WTC11 (cell line): ENCODE measurements at regions not wholly inside any gene's neighbourhood (a gene's known extent, or its start where the extent isn't known, plus 50 kb on each side); places are given as distances from the start of the nearest gene placed in this dataset.

Experiments
- CTCF ChIP-seq: fragments of 200-600 bp; IDR thresholded peaks from 2 replicates; pipeline ENCODE4 v1.8.0; 2022; ENCODE audit warnings: antibody characterized with exemption
- ELF4 ChIP-seq: sonication (generic); formaldehyde crosslinking; IDR thresholded peaks from 2 replicates; pipeline ENCODE4 v1.8.1; 2022; ENCODE audit warnings: low read depth, mild to moderate bottlenecking, moderate library complexity, missing genetic modification reagents
- FOXJ3 ChIP-seq: sonication (generic); formaldehyde crosslinking; IDR thresholded peaks from 2 replicates; pipeline ENCODE4 v1.9.0; 2021; ENCODE audit warnings: missing genetic modification reagents, mild to moderate bottlenecking, borderline replicate concordance
- GABPB1 ChIP-seq: sonication (generic); formaldehyde crosslinking; IDR thresholded peaks from 2 replicates; pipeline ENCODE4 v1.8.1; 2023; ENCODE audit warnings: mild to moderate bottlenecking, missing genetic modification reagents
- JUN ChIP-seq: sonication (generic); formaldehyde crosslinking; IDR thresholded peaks from 2 replicates; pipeline ENCODE4 v1.8.0; 2023; ENCODE audit warnings: mild to moderate bottlenecking, missing genetic modification reagents
- NFYB ChIP-seq: sonication (generic); formaldehyde crosslinking; conservative IDR thresholded peaks from 2 replicates; pipeline ENCODE4 v1.8.0; 2022; ENCODE audit warnings: low read depth, missing genetic modification reagents
- NR1H2 ChIP-seq: sonication (generic); formaldehyde crosslinking; IDR thresholded peaks from 2 replicates; pipeline ENCODE4 v1.9.0; 2021; ENCODE audit warnings: mild to moderate bottlenecking, moderate library complexity, missing genetic modification reagents
- NR3C1 ChIP-seq: sonication (generic); formaldehyde crosslinking; conservative IDR thresholded peaks from 2 replicates; pipeline ENCODE4 v1.8.1; 2023; ENCODE audit warnings: low read depth, mild to moderate bottlenecking, missing genetic modification reagents
- PREB ChIP-seq: sonication (generic); formaldehyde crosslinking; IDR thresholded peaks from 2 replicates; pipeline ENCODE4 v1.8.1; 2022; ENCODE audit warnings: mild to moderate bottlenecking, missing genetic modification reagents, moderate library complexity, borderline replicate concordance
- SP1 ChIP-seq: sonication (generic); formaldehyde crosslinking; conservative IDR thresholded peaks from 2 replicates; pipeline ENCODE4 v1.8.1; 2022; ENCODE audit warnings: missing genetic modification reagents
- USF1 ChIP-seq: sonication (generic); formaldehyde crosslinking; IDR thresholded peaks from 2 replicates; pipeline ENCODE4 v1.8.0; 2022; ENCODE audit warnings: mild to moderate bottlenecking, missing genetic modification reagents
- ZNF423 ChIP-seq: fragments of 250-450 bp; sonication (Bioruptor Pico); IDR thresholded peaks from 2 replicates; pipeline ENCODE4 v2.1.2; 2022; ENCODE audit warnings: mild to moderate bottlenecking, moderate library complexity
- TF ChIP-seq, protein P1 (sequence below): sonication (generic); formaldehyde crosslinking; IDR thresholded peaks from 2 replicates; pipeline ENCODE4 v1.8.0; 2022; ENCODE audit warnings: mild to moderate bottlenecking, missing genetic modification reagents
- TF ChIP-seq, protein P2 (sequence below): sonication (generic); formaldehyde crosslinking; IDR thresholded peaks from 2 replicates; pipeline ENCODE4 v1.8.0; 2022; ENCODE audit warnings: mild to moderate bottlenecking, missing genetic modification reagents

DNA sequence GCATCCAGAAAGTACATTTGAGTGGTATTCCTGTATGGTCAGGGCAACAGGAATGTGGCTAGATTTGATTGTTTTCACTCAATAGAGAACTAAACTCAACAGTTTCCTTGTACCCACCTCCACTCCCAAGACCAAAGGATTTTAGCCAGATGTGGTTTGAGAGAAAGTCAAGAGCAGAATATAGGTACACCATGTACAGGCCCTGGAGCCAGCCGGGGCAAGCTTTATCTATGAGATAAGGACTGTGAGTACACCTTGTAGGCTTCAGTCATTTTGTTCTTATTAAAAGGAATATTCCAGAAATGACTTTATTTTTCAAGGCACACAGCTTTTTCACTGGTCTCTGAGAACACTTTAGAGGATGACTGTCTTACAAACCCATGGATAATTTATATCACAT, 192.4 kb upstream of the JUN start:
- TF ChIP-seq CTCF: no peak
- no peak for TF ChIP-seq USF1 (CRISPR knock-in tag)
- no peak for TF ChIP-seq GABPB1 (CRISPR knock-in tag)
- TF ChIP-seq, protein P1, sequence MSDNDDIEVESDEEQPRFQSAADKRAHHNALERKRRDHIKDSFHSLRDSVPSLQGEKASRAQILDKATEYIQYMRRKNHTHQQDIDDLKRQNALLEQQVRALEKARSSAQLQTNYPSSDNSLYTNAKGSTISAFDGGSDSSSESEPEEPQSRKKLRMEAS (CRISPR knock-in tag): no peak
- no peak for TF ChIP-seq NR3C1 (CRISPR knock-in tag)
- TF ChIP-seq SP1 (CRISPR knock-in tag): no peak
- TF ChIP-seq ELF4 (CRISPR knock-in tag): no peak
- no peak for TF ChIP-seq JUN (CRISPR knock-in tag)
- TF ChIP-seq, protein P2, sequence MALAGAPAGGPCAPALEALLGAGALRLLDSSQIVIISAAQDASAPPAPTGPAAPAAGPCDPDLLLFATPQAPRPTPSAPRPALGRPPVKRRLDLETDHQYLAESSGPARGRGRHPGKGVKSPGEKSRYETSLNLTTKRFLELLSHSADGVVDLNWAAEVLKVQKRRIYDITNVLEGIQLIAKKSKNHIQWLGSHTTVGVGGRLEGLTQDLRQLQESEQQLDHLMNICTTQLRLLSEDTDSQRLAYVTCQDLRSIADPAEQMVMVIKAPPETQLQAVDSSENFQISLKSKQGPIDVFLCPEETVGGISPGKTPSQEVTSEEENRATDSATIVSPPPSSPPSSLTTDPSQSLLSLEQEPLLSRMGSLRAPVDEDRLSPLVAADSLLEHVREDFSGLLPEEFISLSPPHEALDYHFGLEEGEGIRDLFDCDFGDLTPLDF: no peak
- no peak for TF ChIP-seq NFYB
- TF ChIP-seq PREB (CRISPR knock-in tag): no peak
- no peak for TF ChIP-seq NR1H2 (CRISPR knock-in tag)
- no peak for TF ChIP-seq FOXJ3 (CRISPR knock-in tag)
- TF ChIP-seq ZNF423 (CRISPR knock-in tag): no peak
